NCI-H446 (cell line): ENCODE measurements at regions not wholly inside any gene's neighbourhood (a gene's known extent, or its start where the extent isn't known, plus 50 kb on each side); places are given as distances from the start of the nearest gene placed in this dataset.

Experiments used
- DNase-seq, 2 experiments: peaks; one replicate each; lab custom pipeline; 2025; lab: John Stamatoyannopoulos, UW

DNA sequence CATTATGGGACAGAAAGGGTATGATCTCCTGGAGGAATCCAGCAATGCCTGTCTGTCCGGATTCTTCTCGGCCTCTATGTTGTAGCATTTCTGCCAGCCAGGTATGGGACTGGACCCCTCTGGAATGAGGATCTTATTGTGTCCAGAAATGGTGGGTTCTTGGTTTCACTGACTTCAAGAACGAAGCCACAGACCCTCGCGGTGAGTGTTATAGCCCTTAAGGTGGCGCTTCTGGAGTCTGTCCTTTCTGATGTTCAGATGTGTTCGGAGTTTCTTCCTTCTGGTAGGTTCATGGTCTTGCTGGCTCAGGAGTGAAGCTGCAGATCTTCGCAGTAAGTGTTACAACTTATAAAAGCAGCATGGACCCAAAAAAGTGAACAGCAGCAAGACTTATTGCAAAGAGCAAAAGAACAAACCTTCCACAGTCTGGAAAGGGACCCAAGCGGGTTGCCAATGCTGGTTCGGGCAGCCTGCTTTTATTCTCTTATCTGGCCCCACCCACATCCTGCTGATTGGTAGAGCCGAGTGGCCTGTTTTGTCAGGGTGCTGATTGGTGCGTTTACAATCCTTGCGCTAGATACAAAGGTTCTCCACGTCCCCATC lies 62.3 kb upstream of the IER3 start:
- DNase-seq = no peak

DNA sequence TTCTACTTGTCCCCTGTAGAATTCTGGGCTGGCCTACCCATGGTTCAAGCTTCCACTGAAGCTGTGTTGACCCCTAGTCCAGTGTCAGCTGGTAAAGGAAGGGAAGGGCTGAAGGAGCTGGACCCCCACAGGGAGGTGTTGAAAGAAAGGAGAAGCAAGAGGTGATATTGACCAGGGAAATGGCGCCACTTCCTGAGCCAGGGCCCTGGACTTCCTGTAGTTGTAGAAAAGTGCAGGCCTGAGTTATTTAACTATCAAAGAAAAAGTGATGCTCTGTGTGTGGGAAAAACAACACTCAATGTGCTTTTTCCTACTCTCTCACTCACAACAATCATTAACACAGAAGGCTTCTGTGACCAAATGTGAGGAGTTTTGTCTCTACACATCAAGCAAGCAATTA lies 60.0 kb upstream of the IER3 start:
- DNase-seq = no peak

DNA sequence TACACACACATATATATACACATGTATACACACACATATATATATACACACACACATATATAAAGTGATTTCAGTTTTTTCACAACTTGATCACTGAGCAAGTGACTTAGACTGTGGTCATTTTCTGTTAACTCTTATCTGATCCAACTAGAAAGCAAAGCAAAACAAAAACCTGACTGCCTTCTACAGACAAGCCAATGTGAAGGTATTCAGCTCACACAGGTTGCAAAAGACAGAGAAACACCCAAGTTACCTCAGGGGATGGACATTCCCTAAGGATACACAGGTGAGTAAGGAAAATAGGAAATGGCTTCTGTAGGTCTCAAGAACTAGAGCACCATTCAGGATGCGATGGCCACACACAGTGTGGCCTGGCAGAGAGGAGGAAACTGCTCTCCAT lies 58.4 kb upstream of the IER3 start:
- no peak for DNase-seq

DNA sequence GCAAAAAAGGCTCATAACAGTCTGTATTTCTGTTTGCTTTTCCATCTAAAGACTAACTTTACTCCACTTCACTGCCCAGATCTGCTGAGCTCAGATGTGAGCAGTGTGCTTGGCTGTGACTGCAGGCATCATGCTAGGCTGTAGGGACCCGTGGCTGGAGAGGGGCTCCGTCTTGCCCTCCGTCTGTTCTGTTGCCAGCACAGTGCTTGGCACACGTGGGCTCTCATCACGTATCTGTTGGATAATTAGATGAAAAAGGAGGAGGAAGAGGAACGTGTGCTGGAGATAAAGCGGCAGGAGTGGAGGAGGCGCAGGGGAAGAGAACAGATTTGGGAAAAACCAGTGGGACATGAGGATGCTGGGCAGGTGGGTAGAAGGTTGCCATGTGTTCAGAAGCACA lies 57.6 kb upstream of the IER3 start:
- DNase-seq = no peak

DNA sequence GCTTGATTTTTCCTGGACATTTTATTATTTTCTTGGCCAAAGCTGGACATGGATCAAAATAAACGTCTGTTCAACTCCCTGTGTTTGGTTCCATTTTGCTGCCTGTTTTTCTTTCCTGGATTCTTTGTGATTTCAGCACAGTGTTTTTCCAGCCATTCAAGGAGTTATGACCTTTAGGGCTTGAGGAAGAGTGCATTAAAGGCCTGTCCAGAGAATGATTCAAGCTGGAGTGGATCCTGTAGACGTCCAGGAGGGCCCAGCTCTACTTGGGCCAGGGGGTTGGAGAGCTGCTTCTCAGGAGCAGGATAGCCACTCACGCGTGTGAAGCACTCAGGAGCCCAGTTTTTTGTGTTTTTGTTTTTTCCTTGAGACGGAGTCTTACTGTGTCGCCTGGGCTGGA lies 56.5 kb upstream of the IER3 start:
- DNase-seq = no peak

DNA sequence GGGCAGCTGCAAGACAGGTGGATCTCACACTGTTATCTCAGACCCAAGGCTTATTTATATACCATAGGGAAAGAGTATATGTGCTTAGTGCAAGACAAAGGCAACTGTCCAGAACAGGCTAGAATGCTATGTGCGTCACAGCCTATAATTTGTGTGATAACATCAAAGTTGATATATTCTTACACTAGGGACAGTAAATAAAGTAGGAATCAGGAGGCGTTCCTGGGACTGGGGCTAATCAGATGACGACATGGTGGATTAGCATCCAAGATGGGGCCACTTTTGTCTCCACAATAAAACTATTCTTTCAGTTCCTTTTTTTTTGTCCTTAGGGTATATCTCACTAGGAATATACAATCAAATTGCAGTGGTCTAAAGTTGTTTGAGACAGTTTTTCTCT lies 54.9 kb upstream of the IER3 start:
- no peak for DNase-seq

DNA sequence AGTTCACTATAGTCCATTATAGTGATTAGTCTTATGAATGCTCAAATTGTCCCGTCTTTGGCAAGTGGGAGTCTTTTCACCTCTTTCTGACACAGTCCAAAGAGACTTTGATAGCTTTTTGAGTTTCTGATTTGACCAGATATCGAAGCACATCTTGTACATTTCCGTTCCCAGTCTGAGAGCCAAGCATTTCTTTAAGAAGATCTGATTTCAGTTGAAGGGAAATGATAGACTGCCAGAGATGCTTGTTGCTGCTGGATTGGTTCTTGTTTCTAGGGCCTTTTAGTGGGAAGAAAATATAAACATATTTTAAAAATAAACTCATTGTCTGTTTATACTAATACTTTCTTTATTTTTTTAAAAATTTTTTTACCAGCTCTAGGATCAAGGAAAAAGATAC lies 54.1 kb upstream of the IER3 start:
- no peak for DNase-seq

DNA sequence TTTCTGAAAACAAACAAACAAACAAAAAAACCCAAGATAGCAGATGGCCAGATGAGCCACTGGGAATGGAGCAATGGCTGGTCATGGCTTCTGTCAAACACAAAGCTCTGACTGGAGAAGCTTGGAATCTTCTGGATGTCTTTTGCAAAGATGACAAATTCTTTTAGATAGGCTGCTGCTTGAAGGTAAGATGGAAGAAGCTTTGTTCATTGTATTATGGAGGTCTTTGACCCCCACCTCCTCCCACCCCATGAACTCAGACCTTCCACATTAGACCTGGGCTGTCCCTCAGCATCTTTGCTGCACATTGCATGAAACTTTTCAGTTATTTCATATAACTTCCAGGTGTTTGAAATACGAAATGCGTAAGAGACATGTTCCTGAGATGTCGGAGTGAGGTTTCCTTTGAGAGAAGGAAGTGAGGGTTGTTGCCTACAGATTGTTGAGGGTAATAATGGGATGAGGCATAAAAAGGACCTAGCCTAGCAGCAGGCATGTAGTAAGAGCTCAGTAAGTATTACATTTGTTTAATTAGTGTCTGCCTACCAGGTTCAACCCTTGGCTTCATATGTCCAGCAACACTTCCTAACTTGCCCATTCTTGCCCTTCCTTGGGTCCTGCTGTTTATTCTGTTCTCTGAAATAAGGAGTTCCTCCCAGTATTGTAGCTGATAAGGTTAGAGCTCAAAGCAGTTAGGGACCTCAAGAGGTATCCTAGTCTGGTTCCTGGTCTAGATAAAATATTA lies 51.4 kb upstream of the IER3 start:
- no peak for DNase-seq
